Keratinocyte (primary cell): ENCODE measurements at regions not wholly inside any gene's neighbourhood (a gene's known extent, or its start where the extent isn't known, plus 50 kb on each side); places are given as distances from the start of the nearest gene placed in this dataset.

Source experiments
- DNase-seq: peaks from one replicate; pipeline ENCODE4 v3.0.0-alpha.2; 2011; ENCODE audit warnings: low read depth, missing footprints, low spot score
- FAIRE-seq: peaks from 2 replicates; lab custom pipeline; 2011; peaks lifted over from hg19 to GRCh38; lab: Jason Lieb, UNC
- H2AFZ ChIP-seq: 2 replicates; pipeline ENCODE4 v1.6.0; 2012; ENCODE audit warnings: low read length, control low read depth, inconsistent platforms; ENCODE audit not compliant: control insufficient read depth
- H3K27ac ChIP-seq: 2 replicates; pipeline ENCODE4 v1.5.1; 2011; ENCODE audit warnings: low read length; ENCODE audit not compliant: control insufficient read depth, insufficient read depth
- H3K27me3 ChIP-seq: 3 replicates; pipeline ENCODE4 v1.6.0; 2011; ENCODE audit warnings: low read length; ENCODE audit not compliant: control insufficient read depth, insufficient read depth; ENCODE audit errors: extremely low read depth
- H3K36me3 ChIP-seq, 2 experiments: 2 replicates in 1 of 2; 3 replicates in 1 of 2; pipeline ENCODE4 v1.5.1; 2011; ENCODE audit warnings: low read length in 2 of 2, mild to moderate bottlenecking in 1 of 2; ENCODE audit not compliant: control insufficient read depth in 2 of 2, insufficient read depth in 2 of 2; ENCODE audit errors: extremely low read depth in 1 of 2
- H3K4me1 ChIP-seq: 3 replicates; pipeline ENCODE4 v1.5.1; 2011; ENCODE audit warnings: low read length; ENCODE audit not compliant: control insufficient read depth, insufficient read depth; ENCODE audit errors: extremely low read depth
- H3K4me2 ChIP-seq: 3 replicates; pipeline ENCODE4 v1.6.0; 2011; ENCODE audit warnings: low read depth, low read length; ENCODE audit not compliant: control insufficient read depth, insufficient read depth; ENCODE audit errors: extremely low read depth
- H3K4me3 ChIP-seq, 3 experiments: fragments of 200-600 bp in 1 of 3; sonication (generic) in 1 of 3; 2 replicates in 2 of 3; 3 replicates in 1 of 3; pipeline ENCODE4 v1.5.1; 2011 to 2016; ENCODE audit warnings: low read length in 3 of 3, mild to moderate bottlenecking in 3 of 3, control low read depth in 2 of 3, inconsistent platforms in 1 of 3, low read depth in 1 of 3, mixed read lengths in 1 of 3, mixed run types in 1 of 3, moderate library complexity in 1 of 3; ENCODE audit not compliant: control insufficient read depth in 2 of 3, insufficient read depth in 2 of 3; ENCODE audit errors: extremely low read depth in 1 of 3
- H3K79me2 ChIP-seq: 2 replicates; pipeline ENCODE4 v1.6.0; 2012; ENCODE audit warnings: low read length; ENCODE audit not compliant: control insufficient read depth, insufficient read depth
- H3K9ac ChIP-seq: 3 replicates; pipeline ENCODE4 v1.6.0; 2011; ENCODE audit warnings: low read length; ENCODE audit not compliant: control insufficient read depth, insufficient read depth; ENCODE audit errors: extremely low read depth
- H3K9me1 ChIP-seq: 3 replicates; pipeline ENCODE4 v1.6.0; 2011; ENCODE audit warnings: low read length; ENCODE audit not compliant: control insufficient read depth, insufficient read depth; ENCODE audit errors: extremely low read depth
- H3K9me3 ChIP-seq: 2 replicates; pipeline ENCODE4 v1.5.1; 2012; ENCODE audit warnings: low read depth, low read length; ENCODE audit not compliant: control insufficient read depth
- H4K20me1 ChIP-seq: 3 replicates; pipeline ENCODE4 v1.6.0; 2011; ENCODE audit warnings: low read length; ENCODE audit not compliant: control insufficient read depth, insufficient read depth; ENCODE audit errors: extremely low read depth
- CTCF ChIP-seq, 3 experiments: IDR thresholded peaks in 1 of 3; conservative IDR thresholded peaks in 1 of 3; optimal IDR thresholded peaks in 1 of 3; 2 replicates in 2 of 3; 3 replicates in 1 of 3; pipeline versions ENCODE3 to v1.5.1; 2011; ENCODE audit warnings: low read length in 3 of 3, mild to moderate bottlenecking in 3 of 3, moderate library complexity in 2 of 3, control low read depth in 1 of 3, inconsistent platforms in 1 of 3; ENCODE audit not compliant: insufficient read depth in 2 of 3; ENCODE audit errors: extremely low read depth in 1 of 3
- EZH2 ChIP-seq: IDR thresholded peaks from one replicate; pipeline ENCODE4 v1.6.1; 2012; ENCODE audit warnings: inconsistent platforms, mild to moderate bottlenecking, low read length, moderate library complexity
- dilution Hi-C: fragments of 300-500 bp; cut with MboI; formaldehyde crosslinking; loops from one replicate; pipeline ENCODE4 v1.7.0; 2020; ENCODE audit warnings: low sequenced_read_pairs; ENCODE audit not compliant: extremely low pct_ligation_motif_present

GRCh38 chr4:24472161-24472510 is 112.2 kb downstream of the DHX15 start:
- Histone ChIP-seq H3K9me3 (no peaks in the 10 kb centered on the region), H3K9ac (no peak overlapping the region), H3K9me1 (no peaks in the 10 kb centered on the region), H3K4me1 (peaks cover 17% of the 10 kb centered on the region), H3K27ac (no peak overlapping the region), H4K20me1 (no peaks in the 10 kb centered on the region), H3K4me2 (peak overlapping the region; percentile 85), H3K27me3 (peaks cover 36% of the 10 kb centered on the region), H3K79me2 (no peaks in the 10 kb centered on the region), H2AFZ (no peak overlapping the region), H3K4me3 (peak overlapping the region; percentile 51 to 67 (median 57)), H3K36me3 (no peaks in the 10 kb centered on the region)
- no peak for TF ChIP-seq CTCF (optimal IDR thresholded peaks at IDR 0.05 in 1 of 3, IDR thresholded peaks at IDR 0.05 in 1 of 3, conservative IDR thresholded peaks at IDR 0.05 in 1 of 3; ENCODE audit: extremely low read depth in 1 of 3, insufficient read depth in 2 of 3, low read length in 3 of 3)
- TF ChIP-seq EZH2 = no peak
- dilution Hi-C loops = no loop called here
- FAIRE-seq (no peak), DNase-seq (no peak)

GRCh38 chr4:24471486-24472160 is 112.7 kb downstream of the DHX15 start:
- Histone ChIP-seq H3K27me3 (peaks cover 36% of the 10 kb centered on the region), H3K4me1 (peaks cover 17% of the 10 kb centered on the region), H3K9me1 (no peaks in the 10 kb centered on the region), H4K20me1 (no peaks in the 10 kb centered on the region), H3K27ac (no peak overlapping the region), H2AFZ (no peak overlapping the region), H3K9me3 (no peaks in the 10 kb centered on the region), H3K79me2 (no peaks in the 10 kb centered on the region), H3K9ac (no peak overlapping the region), H3K4me2 (peak overlapping the region; percentile 85), H3K4me3 (peak overlapping the region; percentile 21 to 65 (median 65)), H3K36me3 (no peaks in the 10 kb centered on the region)
- FAIRE-seq = no peak
- no peak for DNase-seq
- TF ChIP-seq CTCF (optimal IDR thresholded peaks at IDR 0.05 in 1 of 3, IDR thresholded peaks at IDR 0.05 in 1 of 3, conservative IDR thresholded peaks at IDR 0.05 in 1 of 3; ENCODE audit: extremely low read depth in 1 of 3, insufficient read depth in 2 of 3, low read length in 3 of 3) = no peak
- TF ChIP-seq EZH2 = peak; percentile 57
- dilution Hi-C loops = no loop called here
